Left ventricle myocardium inferior (tissue), 1 donor: ENCODE measurements at regions not wholly inside any gene's neighbourhood (a gene's known extent, or its start where the extent isn't known, plus 50 kb on each side); places are given as distances from the start of the nearest gene placed in this dataset.

Source experiments
- DNase-seq: peaks from one replicate; pipeline ENCODE4 v3.0.0-alpha.2; 2020
- H3K27ac ChIP-seq: fragments of 200-600 bp; replicated peaks from 2 replicates; pipeline ENCODE4 v1.8.0; 2021
- H3K27me3 ChIP-seq: fragments of 200-600 bp; 2 replicates; pipeline ENCODE4 v1.8.0; 2021; ENCODE audit warnings: low read depth
- H3K36me3 ChIP-seq: fragments of 200-600 bp; 2 replicates; pipeline ENCODE4 v1.8.0; 2021
- H3K4me1 ChIP-seq: fragments of 200-600 bp; 2 replicates; pipeline ENCODE4 v1.8.0; 2021
- H3K4me3 ChIP-seq: fragments of 200-600 bp; 2 replicates; pipeline ENCODE4 v1.8.0; 2021; ENCODE audit warnings: mild to moderate bottlenecking, moderate library complexity
- H3K9me3 ChIP-seq: fragments of 200-600 bp; replicated peaks from 2 replicates; pipeline ENCODE4 v1.8.0; 2021
- CTCF ChIP-seq: fragments of 200-600 bp; IDR thresholded peaks from 2 replicates; pipeline ENCODE4 v1.8.0; 2021; ENCODE audit warnings: antibody characterized with exemption, mild to moderate bottlenecking, borderline replicate concordance
- intact Hi-C: fragments of 100-400 bp; cut with micrococcal nuclease; formaldehyde crosslinking; loops from one replicate; pipeline ENCODE4 v1.11.0; 2022
- donor health status: DM: no; HTN: yes; CAD: no; lungs with severe emphysema.

DNA sequence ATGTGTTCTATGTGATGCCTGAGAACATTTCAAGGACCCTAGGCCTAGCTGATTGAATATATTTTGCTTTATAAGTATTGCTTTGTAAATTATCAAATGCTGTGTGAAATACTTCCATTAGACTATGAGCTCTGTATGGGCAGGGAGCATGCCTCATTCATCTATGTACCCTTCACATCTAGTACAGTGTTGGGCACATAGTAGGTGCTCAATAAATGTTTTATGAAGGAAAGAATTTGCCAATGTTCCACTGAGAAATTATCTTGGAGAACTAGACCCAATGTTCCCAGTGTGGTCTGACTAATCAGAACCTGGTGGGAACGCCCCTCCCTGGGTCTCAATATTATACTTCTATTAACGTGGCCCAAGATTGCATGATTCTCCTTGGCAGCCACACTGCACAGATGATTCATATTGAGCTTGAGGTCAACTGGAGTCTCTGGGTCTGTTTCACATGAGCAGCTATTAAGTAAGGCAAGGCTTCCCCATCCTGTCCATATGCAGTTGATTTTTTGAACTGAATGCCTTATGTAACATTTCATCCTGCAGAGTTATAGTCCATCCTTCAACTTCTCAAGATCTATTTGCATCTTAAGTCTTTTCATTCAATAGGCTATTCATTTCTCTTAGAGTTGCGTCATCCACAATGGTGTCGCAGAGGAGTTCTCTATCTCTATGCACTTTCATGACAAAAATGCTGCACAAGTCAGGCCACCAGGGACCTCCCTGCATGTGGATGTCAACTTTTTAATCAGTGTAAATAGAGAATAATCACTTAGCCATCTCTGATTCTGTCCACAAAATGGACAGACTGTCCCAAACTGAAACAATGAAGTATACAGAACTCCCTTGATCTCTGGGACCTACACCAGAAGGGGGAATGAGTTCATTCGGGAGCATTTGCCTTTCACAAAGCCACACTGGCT is 257.6 kb downstream of the CYP26B1 start:
- intact Hi-C loops, result no loop called here
- Histone ChIP-seq H3K4me1 (peaks cover 3% of the 10 kb centered on the region), H3K27ac (peak overlapping the region; percentile 27), H3K36me3 (no peaks in the 10 kb centered on the region), H3K9me3 (peaks cover 7% of the 10 kb centered on the region), H3K4me3 (no peak overlapping the region), H3K27me3 (no peaks in the 10 kb centered on the region)
- no peak for DNase-seq
- TF ChIP-seq CTCF, result no peak

DNA sequence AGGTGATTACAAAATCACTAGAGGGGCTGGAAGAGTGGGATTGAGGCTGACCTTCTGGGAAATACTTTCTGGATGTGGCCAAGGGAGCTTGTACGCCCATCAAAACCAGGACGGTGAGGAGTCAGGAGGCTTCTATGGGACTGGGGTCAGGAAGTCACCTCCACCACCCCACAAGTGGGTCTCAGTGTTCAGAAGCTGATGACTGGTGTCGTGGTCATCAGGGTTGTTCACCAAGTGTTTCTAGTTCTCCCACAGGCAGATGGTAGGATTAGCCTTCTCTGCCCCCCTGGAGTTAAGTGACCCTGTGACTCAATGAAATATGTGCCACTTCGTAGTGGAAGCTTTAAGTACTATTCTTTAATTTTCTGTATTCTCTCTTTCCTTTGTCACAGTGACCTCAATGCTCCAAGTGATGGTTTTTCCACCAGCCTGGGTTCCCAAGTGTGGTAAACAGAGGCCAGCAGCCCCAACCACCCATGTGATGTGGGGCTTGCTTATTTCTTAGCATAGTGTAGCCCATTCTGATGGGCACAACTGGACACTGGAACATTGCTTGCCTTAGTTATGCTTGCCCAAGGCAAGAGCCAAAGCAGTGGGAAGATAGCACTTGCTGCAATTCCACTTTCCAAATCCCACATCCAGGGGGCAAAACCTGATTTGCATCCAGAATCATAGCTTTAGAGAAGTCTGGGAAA is 258.8 kb downstream of the CYP26B1 start:
- Histone ChIP-seq H3K36me3 (no peaks in the 10 kb centered on the region), H3K27ac (no peak overlapping the region), H3K27me3 (no peaks in the 10 kb centered on the region), H3K4me1 (peaks cover 4% of the 10 kb centered on the region), H3K4me3 (no peak overlapping the region), H3K9me3 (peaks cover 13% of the 10 kb centered on the region)
- intact Hi-C loops, result no loop called here
- TF ChIP-seq CTCF, result no peak
- DNase-seq, result no peak

DNA sequence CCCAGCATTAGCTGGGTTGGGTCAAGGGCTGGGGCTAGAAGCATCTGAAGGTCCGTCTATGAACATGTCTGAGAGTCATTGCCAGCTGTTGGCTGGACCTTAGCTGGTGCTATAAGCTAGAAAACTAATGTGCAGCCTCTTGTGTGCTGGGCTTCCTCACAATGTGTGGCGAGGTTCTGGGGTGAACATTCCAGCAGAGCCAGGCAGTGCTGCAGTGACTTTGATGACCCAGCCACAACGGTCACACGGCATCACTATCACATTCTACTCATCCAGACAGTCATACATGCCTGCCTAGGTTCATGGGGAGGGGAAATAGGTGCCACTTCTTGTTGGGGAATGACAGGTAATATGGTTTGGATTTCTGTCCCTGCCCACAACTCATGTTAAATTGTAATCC is 260.5 kb downstream of the CYP26B1 start:
- H3K36me3 ChIP-seq, result no peaks in the 10 kb centered on the region
- no peak for TF ChIP-seq CTCF
- H3K4me3 ChIP-seq, result no peak overlapping the region
- peaks cover 13% of the 10 kb centered on the region for H3K9me3 ChIP-seq
- no peak for DNase-seq
- peaks cover 20% of the 10 kb centered on the region for H3K4me1 ChIP-seq
- H3K27ac ChIP-seq, result no peak overlapping the region
- intact Hi-C loops, result no loop called here
- no peaks in the 10 kb centered on the region for H3K27me3 ChIP-seq

DNA sequence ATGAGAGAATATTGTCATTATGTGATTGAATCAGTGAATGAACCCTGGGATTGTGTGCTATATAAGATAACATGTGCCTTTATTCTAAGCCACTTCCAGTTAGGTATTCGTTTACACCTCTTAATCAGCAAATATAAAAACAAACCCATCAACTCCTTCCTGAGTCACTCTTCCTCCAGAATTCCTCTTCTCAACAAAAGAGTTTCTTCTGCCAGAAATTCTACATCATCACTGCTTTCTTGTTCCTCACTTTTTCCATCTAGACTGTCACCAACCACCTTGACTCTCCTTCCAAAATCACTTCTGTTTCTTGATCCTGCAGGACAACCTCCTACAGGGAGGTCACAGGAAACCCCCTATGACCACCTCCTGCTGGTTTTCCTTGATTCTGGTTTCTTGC is 261.4 kb downstream of the CYP26B1 start:
- no peaks in the 10 kb centered on the region for H3K36me3 ChIP-seq
- DNase-seq, result no peak
- H3K9me3 ChIP-seq, result peaks cover 13% of the 10 kb centered on the region
- intact Hi-C loops, result no loop called here
- H3K27me3 ChIP-seq, result no peaks in the 10 kb centered on the region
- no peak for TF ChIP-seq CTCF
- H3K4me3 ChIP-seq, result no peak overlapping the region
- peaks cover 26% of the 10 kb centered on the region for H3K4me1 ChIP-seq
- H3K27ac ChIP-seq, result no peak overlapping the region

- no peak overlapping the region for H3K27ac ChIP-seq
- H3K4me1 ChIP-seq, result peaks cover 38% of the 10 kb centered on the region
- DNase-seq, result no peak
- H3K9me3 ChIP-seq, result peaks cover 13% of the 10 kb centered on the region
- no peaks in the 10 kb centered on the region for H3K36me3 ChIP-seq
- H3K4me3 ChIP-seq, result no peak overlapping the region
- TF ChIP-seq CTCF, result no peak
- intact Hi-C loops, result no loop called here
- no peaks in the 10 kb centered on the region for H3K27me3 ChIP-seq
These were observed 263.2 kb downstream of the CYP26B1 start for GRCh38 chr2:71884303-71885042.
